Natural killer cell (primary cell): ENCODE measurements at regions not wholly inside any gene's neighbourhood (a gene's known extent, or its start where the extent isn't known, plus 50 kb on each side); places are given as distances from the start of the nearest gene placed in this dataset.

Source experiments
- ATAC-seq, 3 donors: fragments of 150-1000 bp in 2 of 3; fragments of 200-7000 bp in 1 of 3; cut with Tn5 transposase; 1 replicate in 1 of 3; 2 replicates in 2 of 3; pipeline ENCODE4 v1.10.0; 2021; ENCODE audit warnings: mild to moderate bottlenecking in 2 of 3, moderate library complexity in 2 of 3
- DNase-seq, 2 donors: peaks; one replicate each; pipeline versions ENCODE4 v3.0.0 to v3.0.0-alpha.2; 2013 to 2021; ENCODE audit warnings: mixed read lengths in 1 of 2
- H3K27ac ChIP-seq: one replicate; pipeline ENCODE4 v1.5.1; 2013; ENCODE audit warnings: mild to moderate bottlenecking, low read length
- H3K27me3 ChIP-seq: one replicate; pipeline ENCODE4 v1.6.1; 2013; ENCODE audit warnings: low read length; ENCODE audit not compliant: control insufficient read depth, insufficient read depth
- H3K36me3 ChIP-seq: one replicate; pipeline ENCODE4 v1.6.1; 2013; ENCODE audit warnings: low read length; ENCODE audit not compliant: control insufficient read depth, insufficient read depth
- H3K4me1 ChIP-seq: one replicate; pipeline ENCODE4 v1.6.1; 2013; ENCODE audit warnings: low read length; ENCODE audit not compliant: control insufficient read depth, insufficient read depth
- H3K4me3 ChIP-seq: one replicate; pipeline ENCODE4 v1.5.1; 2013; ENCODE audit warnings: low read length
- H3K9me3 ChIP-seq: one replicate; pipeline ENCODE4 v1.6.1; 2013; ENCODE audit warnings: low read length; ENCODE audit not compliant: control insufficient read depth, insufficient read depth
- H3K27ac Mint-ChIP-seq, 2 donors: one replicate each; pipeline ENCODE4 v1.8.0; 2022; ENCODE audit warnings: mild to moderate bottlenecking in 2 of 2, mixed read lengths in 2 of 2, moderate library complexity in 1 of 2
- H3K27me3 Mint-ChIP-seq, 2 donors: one replicate each; pipeline ENCODE4 v1.8.0; 2022; ENCODE audit warnings: low read depth in 2 of 2, mixed read lengths in 2 of 2
- H3K36me3 Mint-ChIP-seq: one replicate; pipeline ENCODE4 v1.8.0; 2022; ENCODE audit warnings: mixed read lengths
- H3K4me1 Mint-ChIP-seq, 2 donors: one replicate each; pipeline ENCODE4 v1.8.0; 2022; ENCODE audit warnings: mixed read lengths in 2 of 2
- H3K4me3 Mint-ChIP-seq: one replicate; pipeline ENCODE4 v1.8.0; 2022; ENCODE audit warnings: mild to moderate bottlenecking, moderate library complexity, mixed read lengths
- H3K9me3 Mint-ChIP-seq, 2 donors: one replicate each; pipeline ENCODE4 v1.8.0; 2022; ENCODE audit warnings: mixed read lengths in 2 of 2
- CTCF ChIP-seq: fragments of 200-600 bp; IDR thresholded peaks from one replicate; pipeline ENCODE4 v1.8.0; 2022; ENCODE audit warnings: antibody characterized with exemption
- WGBS: methylation state at CpG from one replicate; pipeline ENCODE4 v1.1.7; 2013; ENCODE audit warnings: missing lambda C conversion rate; ENCODE audit not compliant: insufficient coverage; 5-methylcytosine and 5-hydroxymethylcytosine counted together
- intact Hi-C: fragments of 100-400 bp; cut with micrococcal nuclease; formaldehyde crosslinking; loops from one replicate; pipeline ENCODE4 v1.14.2; 2022

- H3K4me1 Mint-ChIP-seq, result peaks cover 0 to 5% of the 10 kb centered on the region in 2 donors
- ATAC-seq (no peak), DNase-seq (no peak)
- H3K27me3 Mint-ChIP-seq, result peaks cover 0 to 5% of the 10 kb centered on the region in 2 donors
- TF ChIP-seq CTCF, result no peak
- H3K4me3 ChIP-seq, result no peak overlapping the region
- no peaks in the 10 kb centered on the region for H3K9me3 Mint-ChIP-seq
- no peaks in the 10 kb centered on the region for H3K36me3 Mint-ChIP-seq
- H3K36me3 ChIP-seq, result no peaks in the 10 kb centered on the region
- no peak overlapping the region for H3K27ac ChIP-seq
- intact Hi-C loops, result no loop called here
- H3K4me3 Mint-ChIP-seq, result no peak overlapping the region
- WGBS, result 73% methylated on average over 3 of the region's 3 CpGs
- no peak overlapping the region for H3K27ac Mint-ChIP-seq
- H3K27me3 ChIP-seq, result no peaks in the 10 kb centered on the region
- H3K4me1 ChIP-seq, result no peaks in the 10 kb centered on the region
- H3K9me3 ChIP-seq, result no peaks in the 10 kb centered on the region
Measured at GRCh38 chr12:89212339-89212771, 139.9 kb downstream of the DUSP6 start.

GRCh38 chr12:89211456-89211855 lies 140.8 kb downstream of the DUSP6 start:
- no peaks in the 10 kb centered on the region for H3K36me3 ChIP-seq
- no peak for ATAC-seq
- H3K9me3 ChIP-seq, result no peaks in the 10 kb centered on the region
- H3K4me3 Mint-ChIP-seq, result no peak overlapping the region
- no peaks in the 10 kb centered on the region for H3K36me3 Mint-ChIP-seq
- H3K4me1 Mint-ChIP-seq, result peaks cover 7 to 11% of the 10 kb centered on the region in 2 donors
- H3K27ac Mint-ChIP-seq, result no peak overlapping the region
- DNase-seq, result no peak
- intact Hi-C loops, result no loop called here
- TF ChIP-seq CTCF, result no peak
- WGBS, result 100% methylated on average over 1 of the region's 1 CpG
- H3K9me3 Mint-ChIP-seq, result no peaks in the 10 kb centered on the region
- no peaks in the 10 kb centered on the region for H3K27me3 ChIP-seq
- no peak overlapping the region for H3K27ac ChIP-seq
- H3K4me1 ChIP-seq, result no peaks in the 10 kb centered on the region
- peaks cover 0 to 5% of the 10 kb centered on the region in 2 donors for H3K27me3 Mint-ChIP-seq
- H3K4me3 ChIP-seq, result no peak overlapping the region

- Mint-ChIP-seq H3K9me3 (no peaks in the 10 kb centered on the region), H3K27me3 (peaks cover 0 to 5% of the 10 kb centered on the region in 2 donors), H3K4me1 (peaks cover 16 to 20% of the 10 kb centered on the region in 2 donors), H3K27ac (no peak overlapping the region), H3K36me3 (no peaks in the 10 kb centered on the region), H3K4me3 (no peak overlapping the region)
- DNase-seq (no peak), ATAC-seq (no peak)
- intact Hi-C loops, result no loop called here
- 80% methylated on average over 1 of the region's 2 CpGs for WGBS
- Histone ChIP-seq H3K27ac (no peak overlapping the region), H3K9me3 (no peaks in the 10 kb centered on the region), H3K4me1 (no peaks in the 10 kb centered on the region), H3K36me3 (no peaks in the 10 kb centered on the region), H3K4me3 (no peak overlapping the region), H3K27me3 (no peaks in the 10 kb centered on the region)
- no peak for TF ChIP-seq CTCF
Measured at GRCh38 chr12:89210277-89210676, 142.0 kb downstream of the DUSP6 start.

- TF ChIP-seq CTCF, result no peak
Measured at GRCh38 chr12:89208661-89209096, 143.6 kb downstream of the DUSP6 start.

More at GRCh38 chr12:89208661-89209096, 143.6 kb downstream of the DUSP6 start:
- Histone ChIP-seq H3K27me3 (no peaks in the 10 kb centered on the region), H3K36me3 (no peaks in the 10 kb centered on the region), H3K9me3 (no peaks in the 10 kb centered on the region), H3K4me1 (no peaks in the 10 kb centered on the region), H3K4me3 (no peak overlapping the region), H3K27ac (no peak overlapping the region)
- Mint-ChIP-seq H3K27me3 (peaks cover 0 to 5% of the 10 kb centered on the region in 2 donors), H3K36me3 (no peaks in the 10 kb centered on the region), H3K4me3 (no peak overlapping the region), H3K9me3 (no peaks in the 10 kb centered on the region), H3K27ac (no peak overlapping the region), H3K4me1 (peaks cover 16 to 20% of the 10 kb centered on the region in 2 donors)
- DNase-seq (no peak), ATAC-seq (no peak)
- intact Hi-C loops, result no loop called here
- 100% methylated on average over 2 of the region's 2 CpGs for WGBS
